ENCODE measurements at regions not wholly inside any gene's neighbourhood (a gene's known extent, or its start where the extent isn't known, plus 50 kb on each side); places are given as distances from the start of the nearest gene placed in this dataset.

DNA sequence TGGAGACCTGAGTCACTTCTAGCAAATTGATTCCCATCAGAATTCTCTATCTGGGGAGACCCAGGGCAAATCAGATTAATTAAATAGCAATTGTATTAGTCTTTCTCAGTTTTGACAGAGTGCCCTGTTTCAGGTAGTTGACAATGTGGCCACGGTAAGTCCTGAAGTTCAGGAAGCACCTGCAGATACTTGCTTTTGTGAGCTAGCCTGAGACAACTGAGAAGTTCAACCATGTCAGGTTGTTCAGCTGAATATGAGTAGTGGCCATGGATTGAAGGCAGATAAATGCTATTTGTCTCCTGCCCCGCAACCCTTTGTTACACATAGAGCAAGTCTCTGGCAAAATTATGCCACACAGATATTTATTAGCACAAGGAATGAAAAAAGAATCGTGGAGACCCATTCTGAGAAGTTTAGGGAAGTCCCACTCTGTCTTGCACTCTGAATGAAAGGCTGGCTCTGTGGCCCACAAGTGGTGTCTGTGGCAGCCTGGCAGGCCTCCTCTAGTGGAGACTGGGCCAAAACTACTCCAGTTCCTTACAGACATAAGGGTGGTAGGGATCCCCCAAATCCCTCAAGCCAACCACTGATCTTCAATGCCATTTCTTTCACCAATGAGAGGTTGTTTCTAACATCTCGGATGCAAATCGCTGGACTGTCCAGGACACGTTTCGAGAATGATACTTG, 61.3 kb downstream of the POU3F3 start:
- Histone ChIP-seq H3K27ac (no peak overlapping the region), H3F3A (ENCODE audit: insufficient read depth, low read depth) (no peaks in the 10 kb centered on the region), H3K9me2 (ENCODE audit: insufficient read depth) (no peaks in the 10 kb centered on the region), H3K4me2 (no peak overlapping the region), H4K20me1 (ENCODE audit: insufficient read depth) (no peaks in the 10 kb centered on the region), H3K27me3 (ENCODE audit: insufficient read depth, low read depth) (peaks cover 57% of the 10 kb centered on the region), H3K9me3 (ENCODE audit: insufficient read depth, low read depth) (no peaks in the 10 kb centered on the region), H3K79me2 (ENCODE audit: low read depth) (no peaks in the 10 kb centered on the region), H3K4me3 (no peak overlapping the region), H3K36me3 (ENCODE audit: low read depth) (no peaks in the 10 kb centered on the region), H3K4me1 (replicated peaks; ENCODE audit: insufficient read depth) (no peaks in the 10 kb centered on the region), H2AFZ (no peak overlapping the region)
- ChIA-PET POLR2A (ENCODE audit: unreplicated experiment) (no interaction called here), CTCF (no interaction called here)
- BruUV-seq (replicated peaks) = no TSS peak
- intact Hi-C loops (cut with micrococcal nuclease; ENCODE audit: unreplicated experiment) = no loop called here
- DNase-seq = no peak
- TF ChIP-seq, protein P1, sequence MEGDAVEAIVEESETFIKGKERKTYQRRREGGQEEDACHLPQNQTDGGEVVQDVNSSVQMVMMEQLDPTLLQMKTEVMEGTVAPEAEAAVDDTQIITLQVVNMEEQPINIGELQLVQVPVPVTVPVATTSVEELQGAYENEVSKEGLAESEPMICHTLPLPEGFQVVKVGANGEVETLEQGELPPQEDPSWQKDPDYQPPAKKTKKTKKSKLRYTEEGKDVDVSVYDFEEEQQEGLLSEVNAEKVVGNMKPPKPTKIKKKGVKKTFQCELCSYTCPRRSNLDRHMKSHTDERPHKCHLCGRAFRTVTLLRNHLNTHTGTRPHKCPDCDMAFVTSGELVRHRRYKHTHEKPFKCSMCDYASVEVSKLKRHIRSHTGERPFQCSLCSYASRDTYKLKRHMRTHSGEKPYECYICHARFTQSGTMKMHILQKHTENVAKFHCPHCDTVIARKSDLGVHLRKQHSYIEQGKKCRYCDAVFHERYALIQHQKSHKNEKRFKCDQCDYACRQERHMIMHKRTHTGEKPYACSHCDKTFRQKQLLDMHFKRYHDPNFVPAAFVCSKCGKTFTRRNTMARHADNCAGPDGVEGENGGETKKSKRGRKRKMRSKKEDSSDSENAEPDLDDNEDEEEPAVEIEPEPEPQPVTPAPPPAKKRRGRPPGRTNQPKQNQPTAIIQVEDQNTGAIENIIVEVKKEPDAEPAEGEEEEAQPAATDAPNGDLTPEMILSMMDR (conservative IDR thresholded peaks at IDR 0.05) = no peak
- no peak for TF ChIP-seq EZH2 (IDR thresholded peaks at IDR 0.05; ENCODE audit: low read depth)

DNA sequence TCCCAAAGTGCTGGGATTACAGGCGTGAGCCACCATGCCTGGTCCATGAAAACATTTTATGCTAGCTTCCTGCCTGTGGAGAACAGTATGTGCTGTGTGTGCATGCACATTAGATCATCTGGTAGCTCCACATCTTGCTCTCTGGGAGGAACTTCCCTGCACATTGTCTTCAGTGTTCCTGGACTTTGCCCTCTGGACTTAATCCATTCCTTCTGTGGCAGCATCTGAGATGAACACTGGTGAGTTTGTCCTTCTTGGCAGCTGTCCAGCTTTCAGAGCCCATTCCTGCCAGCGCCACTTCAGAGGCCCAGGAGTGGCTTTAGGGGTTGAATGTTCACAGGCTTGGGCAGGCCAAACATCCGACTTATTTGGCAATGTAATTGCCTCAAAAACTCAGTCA, 65.2 kb downstream of the POU3F3 start:
- POLR2A ChIA-PET (ENCODE audit: unreplicated experiment) = no interaction called here
- Histone ChIP-seq H2AFZ (no peak overlapping the region), H3K27ac (no peak overlapping the region), H3K4me2 (no peak overlapping the region), H3K4me3 (no peak overlapping the region), H3K36me3 (ENCODE audit: low read depth) (no peaks in the 10 kb centered on the region), H3F3A (ENCODE audit: insufficient read depth, low read depth) (no peaks in the 10 kb centered on the region), H4K20me1 (ENCODE audit: insufficient read depth) (no peaks in the 10 kb centered on the region), H3K9me2 (ENCODE audit: insufficient read depth) (no peaks in the 10 kb centered on the region), H3K9me3 (ENCODE audit: insufficient read depth, low read depth) (no peaks in the 10 kb centered on the region), H3K4me1 (replicated peaks; ENCODE audit: insufficient read depth) (no peaks in the 10 kb centered on the region), H3K27me3 (ENCODE audit: insufficient read depth, low read depth) (peaks cover 31% of the 10 kb centered on the region), H3K79me2 (ENCODE audit: low read depth) (no peaks in the 10 kb centered on the region)
- no peak for DNase-seq
- TF ChIP-seq, protein P1 (conservative IDR thresholded peaks at IDR 0.05) = no peak
- BruUV-seq (replicated peaks) = no TSS peak
- CTCF ChIA-PET = no interaction called here
- intact Hi-C loops (cut with micrococcal nuclease; ENCODE audit: unreplicated experiment) = no loop called here

DNA sequence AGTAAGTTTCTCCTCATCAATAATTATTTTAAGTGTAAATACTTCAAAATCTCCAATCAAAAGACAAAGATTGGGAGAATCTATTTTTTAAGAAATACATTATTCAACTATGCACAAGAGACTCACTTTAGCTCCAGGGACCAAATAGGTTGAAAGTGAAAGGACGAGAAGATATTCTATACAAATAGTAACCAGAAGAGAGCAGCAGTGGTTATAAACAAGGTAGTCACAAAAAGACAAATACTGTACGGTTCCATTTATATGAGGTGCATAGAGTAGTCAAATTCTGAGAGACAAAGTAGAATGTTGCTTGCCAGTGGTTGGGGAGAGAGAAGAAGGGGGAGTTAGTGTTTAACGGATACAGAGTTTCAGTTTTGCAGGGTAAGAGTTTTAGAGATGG, 69.8 kb downstream of the POU3F3 start:
- DNase-seq = no peak
- TF ChIP-seq, protein P1 (conservative IDR thresholded peaks at IDR 0.05) = no peak
- no peak for TF ChIP-seq EZH2 (IDR thresholded peaks at IDR 0.05; ENCODE audit: low read depth)
- Histone ChIP-seq H3K9me2 (ENCODE audit: insufficient read depth) (no peaks in the 10 kb centered on the region), H3K4me2 (no peak overlapping the region), H3K36me3 (ENCODE audit: low read depth) (no peaks in the 10 kb centered on the region), H3K27ac (no peak overlapping the region), H3K4me1 (replicated peaks; ENCODE audit: insufficient read depth) (no peaks in the 10 kb centered on the region), H3K9me3 (ENCODE audit: insufficient read depth, low read depth) (no peaks in the 10 kb centered on the region), H3K79me2 (ENCODE audit: low read depth) (no peaks in the 10 kb centered on the region), H3F3A (ENCODE audit: insufficient read depth, low read depth) (no peaks in the 10 kb centered on the region), H3K4me3 (no peak overlapping the region), H4K20me1 (ENCODE audit: insufficient read depth) (no peaks in the 10 kb centered on the region), H3K27me3 (ENCODE audit: insufficient read depth, low read depth) (peaks cover 22% of the 10 kb centered on the region), H2AFZ (no peak overlapping the region)
- ChIA-PET CTCF (no interaction called here), POLR2A (ENCODE audit: unreplicated experiment) (no interaction called here)
- no TSS peak for BruUV-seq (replicated peaks)
- intact Hi-C loops (cut with micrococcal nuclease; ENCODE audit: unreplicated experiment) = no loop called here

Measured in PC-9 (cell line).